NCI-H524 treated with DMSO at 0.1 percent for 48 hours (cell line): ENCODE measurements at regions not wholly inside any gene's neighbourhood (a gene's known extent, or its start where the extent isn't known, plus 50 kb on each side); places are given as distances from the start of the nearest gene placed in this dataset.
A peak's percentile ranks its signal among the peaks of the same experiment; 100 is the strongest.
"Not testable (repeated sequence)": the region's sequence is repeated elsewhere in the genome, so short reads cannot be mapped to it uniquely, and the experiment has no call there.

Experiments used
- DNase-seq: peaks from one replicate; lab custom pipeline; 2025; lab: John Stamatoyannopoulos, UW

GRCh38 chr4:144799486-144799885 lies 153.5 kb downstream of the HHIP start:
- no peak for DNase-seq

GRCh38 chr4:144801731-144802130 lies 155.8 kb downstream of the HHIP start:
- peak; percentile 50 for DNase-seq

DNA sequence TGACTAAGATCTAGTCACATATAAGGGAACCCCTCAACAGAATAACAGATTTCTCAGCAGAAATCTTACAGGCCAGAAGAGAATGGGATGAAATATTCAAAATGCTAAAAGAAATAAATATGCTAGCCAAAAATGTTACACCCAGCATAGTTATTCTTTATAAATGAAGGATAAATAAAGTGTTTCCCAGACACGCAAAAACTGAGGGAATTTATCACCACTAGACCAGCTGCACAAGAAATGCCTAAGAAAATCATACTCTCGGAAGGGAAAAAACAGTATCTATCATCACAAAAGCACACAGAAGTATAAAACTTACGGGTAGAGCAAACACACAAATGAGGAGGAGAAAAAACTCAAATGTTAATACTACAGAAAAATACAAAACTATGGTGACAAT lies 162.1 kb downstream of the HHIP start:
- no peak for DNase-seq

- no peak for DNase-seq
Observed at GRCh38 chr4:144809056-144809640, 163.2 kb downstream of the HHIP start.

GRCh38 chr4:144816668-144817067 lies 170.7 kb downstream of the HHIP start:
- no peak for DNase-seq

DNA sequence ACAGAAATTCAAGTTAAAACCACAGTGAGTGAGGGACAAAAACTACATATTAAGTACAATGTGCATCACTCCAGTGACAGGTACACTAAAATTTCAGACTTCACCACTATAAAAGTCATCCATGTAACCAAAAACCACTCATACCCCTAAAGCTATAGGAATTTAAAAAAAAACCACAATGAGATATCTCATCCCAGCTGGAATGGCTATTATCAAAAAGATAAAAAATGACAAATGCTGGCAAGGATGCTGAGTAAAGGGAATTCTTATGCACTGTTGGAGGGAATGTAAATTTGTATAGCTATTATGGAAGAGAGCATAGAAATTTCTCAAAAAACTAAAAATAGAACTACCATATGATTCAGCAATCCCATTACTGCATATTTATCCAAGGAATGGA lies 171.1 kb downstream of the HHIP start:
- no peak for DNase-seq

- no peak for DNase-seq
Observed at GRCh38 chr4:144818136-144818535, 172.2 kb downstream of the HHIP start.

- DNase-seq = no peak
Observed at GRCh38 chr4:144819591-144819990, 173.6 kb downstream of the HHIP start.

GRCh38 chr4:144820011-144820727 lies 174.2 kb downstream of the HHIP start:
- no peak for DNase-seq

- no peak for DNase-seq
Observed at GRCh38 chr4:144820728-144821085, 174.8 kb downstream of the HHIP start.

GRCh38 chr4:144831971-144832370 lies 186.0 kb downstream of the HHIP start:
- DNase-seq = peak; percentile 2

GRCh38 chr4:144845411-144845810 lies 199.5 kb downstream of the HHIP start:
- DNase-seq = no peak

- DNase-seq = no peak
Observed at GRCh38 chr4:144851948-144852347, 206.0 kb downstream of the HHIP start.

DNA sequence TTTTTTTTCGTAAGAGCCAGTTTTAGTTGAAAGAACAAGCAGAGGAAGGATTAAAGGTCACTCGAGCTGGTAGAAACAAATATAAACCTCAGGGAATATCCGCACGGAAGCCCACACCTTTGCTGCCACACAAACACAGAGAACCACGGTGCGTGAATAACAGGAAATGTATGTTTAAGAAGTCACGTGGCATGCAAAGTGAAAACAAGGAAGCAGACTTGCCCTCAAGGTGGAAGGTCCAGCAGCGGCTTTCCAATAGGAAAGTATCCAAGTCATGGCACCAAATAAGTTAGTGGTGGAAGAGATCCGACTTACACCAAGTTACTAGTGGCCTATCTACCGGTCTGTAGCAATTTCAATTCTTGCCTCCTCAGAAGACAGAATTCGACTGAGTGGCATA lies 215.5 kb downstream of the HHIP start:
- no peak for DNase-seq

DNA sequence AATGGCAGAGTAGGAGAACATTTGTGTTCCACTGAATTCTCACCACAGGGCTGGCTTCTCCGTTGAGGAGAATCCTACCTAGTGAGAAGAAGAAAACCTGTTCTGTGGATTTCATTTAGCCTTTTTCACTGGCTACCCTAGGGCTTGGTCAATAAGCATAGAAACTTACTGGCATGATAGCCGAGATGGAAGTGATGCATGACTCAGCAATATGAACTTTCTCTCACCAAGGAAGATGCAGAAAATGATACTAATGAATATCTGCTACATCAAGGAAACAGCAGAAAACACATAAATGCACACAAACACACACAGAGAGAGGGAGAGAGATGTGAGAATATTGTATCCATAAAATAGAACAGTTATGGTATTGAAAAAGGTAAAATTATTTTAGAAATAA lies 216.3 kb downstream of the HHIP start:
- no peak for DNase-seq

- DNase-seq = not testable (repeated sequence)
Observed at GRCh38 chr4:144864891-144865290, 218.9 kb downstream of the HHIP start.

- no peak for DNase-seq
Observed at GRCh38 chr4:144868309-144868708, 222.4 kb downstream of the HHIP start.

GRCh38 chr4:144872508-144873225 lies 225.3 kb downstream of the ANAPC10 start:
- DNase-seq = no peak

GRCh38 chr4:144873226-144873990 lies 224.6 kb downstream of the ANAPC10 start:
- DNase-seq = no peak

GRCh38 chr4:144894573-144894972 lies 203.4 kb downstream of the ANAPC10 start:
- DNase-seq = no peak

- DNase-seq = no peak
Observed at GRCh38 chr4:144899393-144899792, 198.6 kb downstream of the ANAPC10 start.

DNA sequence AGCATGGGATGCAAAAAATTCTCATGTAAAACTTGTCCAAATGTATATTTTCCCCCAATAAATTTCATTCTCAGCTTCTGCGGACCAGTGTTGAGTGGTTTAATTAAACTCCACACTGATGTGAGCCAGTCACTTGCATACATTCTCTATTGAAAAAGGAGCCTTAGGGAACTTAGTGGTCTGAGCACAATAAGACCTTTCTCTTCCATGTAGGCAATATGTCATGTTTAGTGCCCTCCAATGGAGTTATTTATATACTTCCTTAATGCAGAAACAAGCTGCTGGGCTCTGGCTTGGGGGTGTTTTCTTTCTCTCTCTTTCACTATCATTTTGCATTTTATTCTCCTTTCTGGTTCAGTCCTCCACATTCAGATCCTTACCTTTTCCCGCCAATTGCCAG lies 196.9 kb downstream of the ANAPC10 start:
- no peak for DNase-seq

- DNase-seq = no peak
Observed at GRCh38 chr4:144902614-144903013, 195.4 kb downstream of the ANAPC10 start.
